Stomach (tissue), 8 donors: ENCODE measurements at regions not wholly inside any gene's neighbourhood (a gene's known extent, or its start where the extent isn't known, plus 50 kb on each side); places are given as distances from the start of the nearest gene placed in this dataset.
"Not testable (repeated sequence)": the region's sequence is repeated elsewhere in the genome, so short reads cannot be mapped to it uniquely, and the experiment has no call there.

ENCODE experiments used
- DNase-seq, 2 donors: peaks; one replicate each; pipeline versions ENCODE4 v3.0.0 to v3.0.0-alpha.2; 2013 to 2019
- H3K27ac ChIP-seq, 5 donors: fragments of 200-600 bp in 4 of 5; sonication (generic) in 4 of 5; one replicate each; pipeline ENCODE4 v1.5.1; 2013 to 2019; ENCODE audit warnings: mild to moderate bottlenecking in 1 of 5, moderate library complexity in 1 of 5
- H3K27me3 ChIP-seq, 3 donors: fragments of 200-600 bp; sonication (generic); one replicate each; pipeline ENCODE4 v1.5.1; 2017 to 2019; ENCODE audit warnings: mixed run types in 1 of 3
- H3K36me3 ChIP-seq, 4 donors: fragments of 200-600 bp; sonication (generic); 1 replicate in 3 of 4; 2 replicates in 1 of 4; pipeline ENCODE4 v1.5.1; 2016 to 2019
- H3K4me1 ChIP-seq, 4 donors: fragments of 200-600 bp; sonication (generic); one replicate each; pipeline ENCODE4 v1.5.1; 2016 to 2019
- H3K4me3 ChIP-seq, 4 donors: fragments of 200-600 bp; sonication (generic) in 3 of 4; one replicate each; pipeline ENCODE4 v1.5.1; 2016 to 2019; ENCODE audit warnings: mild to moderate bottlenecking in 1 of 4
- H3K9me3 ChIP-seq, 4 donors: fragments of 200-600 bp; sonication (generic); one replicate each; pipeline ENCODE4 v1.5.1; 2016 to 2019
- CTCF ChIP-seq, 7 experiments: fragments of 450-650 bp in 4 of 7; fragments of 200-600 bp in 3 of 7; sonication (generic) in 3 of 7; IDR thresholded peaks; one replicate each; pipeline ENCODE4 v1.5.1; 2016 to 2019; ENCODE audit warnings: antibody characterized with exemption in 7 of 7, control low read depth in 2 of 7, mild to moderate bottlenecking in 1 of 7
- EP300 ChIP-seq: sonication (generic); formaldehyde crosslinking; IDR thresholded peaks from one replicate; pipeline ENCODE4 v1.6.1; 2017; ENCODE audit warnings: antibody characterized with exemption
- POLR2A ChIP-seq, 4 donors: fragments of 450-650 bp; IDR thresholded peaks; one replicate each; pipeline ENCODE4 v1.6.1; 2016; ENCODE audit warnings: antibody characterized with exemption in 4 of 4, control low read depth in 2 of 4, mild to moderate bottlenecking in 1 of 4, moderate library complexity in 1 of 4
- POLR2AphosphoS5 ChIP-seq, 3 donors: sonication (generic); formaldehyde crosslinking; IDR thresholded peaks; one replicate each; pipeline ENCODE4 v1.6.1; 2016; ENCODE audit warnings: antibody characterized with exemption in 3 of 3
- WGBS, 5 donors: extraction: QIAGEN DNeasy Blood & Tissue Kit in 3 of 5; methylation state at CpG; one replicate each; pipeline versions ENCODE4 v1.1.5 to v1.1.7; 2013 to 2018; 5-methylcytosine and 5-hydroxymethylcytosine counted together
- intact Hi-C: fragments of 100-400 bp; cut with DNase I; formaldehyde crosslinking; loops from one replicate; pipeline ENCODE4 v1.15.1; 2023; ENCODE audit warnings: low total_unique reads
- donor health status: healthy with polysubstance abuse.
- donor health status: Bipolar disorder and iron deficiency.
- donor health status: healthy.

GRCh38 chr2:158866082-158866481 is 71.0 kb downstream of the DAPL1 start:
- H3K36me3 ChIP-seq, H3K27me3 ChIP-seq, DNase-seq, H3K4me3 ChIP-seq, H3K27ac ChIP-seq, H3K9me3 ChIP-seq, intact Hi-C loops, H3K4me1 ChIP-seq: not testable (repeated sequence)
- WGBS, 5 donors = 92 to 95% (median 93%) methylated on average over 12 of the region's 12 CpGs

- H3K36me3 ChIP-seq, DNase-seq, H3K9me3 ChIP-seq, H3K4me3 ChIP-seq, H3K27ac ChIP-seq, intact Hi-C loops, H3K27me3 ChIP-seq, H3K4me1 ChIP-seq: not testable (repeated sequence)
- WGBS, 5 donors = 81 to 92% (median 86%) methylated on average over 16 to 18 of the region's 18 CpGs
These were observed 72.5 kb downstream of the DAPL1 start for GRCh38 chr2:158867531-158868191.

- H3K36me3 ChIP-seq, H3K27ac ChIP-seq, H3K9me3 ChIP-seq, H3K27me3 ChIP-seq, H3K4me3 ChIP-seq, intact Hi-C loops, H3K4me1 ChIP-seq: not testable (repeated sequence)
- peak in 1 of 2 donors; percentile 47 for DNase-seq
- WGBS, 5 donors = 53 to 74% (median 57%) methylated on average over 6 to 7 of the region's 7 CpGs
These were observed 73.3 kb downstream of the DAPL1 start for GRCh38 chr2:158868386-158868785.

- H3K4me3 ChIP-seq, H3K36me3 ChIP-seq, H3K27me3 ChIP-seq, H3K27ac ChIP-seq, DNase-seq, H3K4me1 ChIP-seq, H3K9me3 ChIP-seq, intact Hi-C loops: not testable (repeated sequence)
- WGBS, 5 donors = 46 to 83% (median 64%) methylated on average over 2 to 5 of the region's 6 CpGs
These were observed 74.0 kb downstream of the DAPL1 start for GRCh38 chr2:158869122-158869521.

- not testable (repeated sequence) for H3K36me3 ChIP-seq, H3K4me1 ChIP-seq
These were observed 74.5 kb downstream of the DAPL1 start for GRCh38 chr2:158869609-158870008.

GRCh38 chr2:158878003-158878402 is 82.9 kb downstream of the DAPL1 start:
- Histone ChIP-seq H3K27me3 (no peaks in the 10 kb centered on the region), H3K4me1 (no peaks in the 10 kb centered on the region), H3K27ac (no peak overlapping the region), H3K36me3 (no peaks in the 10 kb centered on the region), H3K9me3 (no peaks in the 10 kb centered on the region), H3K4me3 (no peak overlapping the region)
- TF ChIP-seq EP300 = no peak
- intact Hi-C loops = no loop called here
- no peak for DNase-seq
- WGBS, 5 donors = 86 to 96% (median 91%) methylated on average over 16 of the region's 16 CpGs

More at GRCh38 chr2:158869609-158870008, 74.5 kb downstream of the DAPL1 start:
- H3K27ac ChIP-seq, H3K9me3 ChIP-seq, H3K27me3 ChIP-seq, DNase-seq, intact Hi-C loops, H3K4me3 ChIP-seq: not testable (repeated sequence)
- 64 to 82% (median 68%) methylated on average over 9 to 11 of the region's 11 CpGs for WGBS, 5 donors

GRCh38 chr2:158879229-158879903 is 84.2 kb downstream of the DAPL1 start:
- Histone ChIP-seq H3K9me3 (no peaks in the 10 kb centered on the region), H3K4me1 (no peaks in the 10 kb centered on the region), H3K27me3 (no peaks in the 10 kb centered on the region), H3K27ac (no peak overlapping the region), H3K36me3 (no peaks in the 10 kb centered on the region), H3K4me3 (no peak overlapping the region)
- intact Hi-C loops = no loop called here
- TF ChIP-seq CTCF (IDR thresholded peaks at IDR 0.05) (no peak), POLR2AphosphoS5 (IDR thresholded peaks at IDR 0.05) (no peak), EP300 (no peak), POLR2A (IDR thresholded peaks at IDR 0.05) (no peak)
- 95 to 96% (median 95%) methylated on average over 17 of the region's 17 CpGs for WGBS, 5 donors
- no peak for DNase-seq
